GM23338 (cell line): ENCODE measurements at regions not wholly inside any gene's neighbourhood (a gene's known extent, or its start where the extent isn't known, plus 50 kb on each side); places are given as distances from the start of the nearest gene placed in this dataset.

Experiments used
- CREB1 ChIP-seq: fragments of 250-450 bp; sonication (Bioruptor Pico); IDR thresholded peaks from 2 replicates; pipeline ENCODE4 v1.5.0; 2020; ENCODE audit warnings: low read depth, mild to moderate bottlenecking, moderate library complexity
- ETS1 ChIP-seq: IDR thresholded peaks from 2 replicates; pipeline ENCODE4 v1.6.1; 2016; ENCODE audit warnings: antibody characterized with exemption
- EZH2 ChIP-seq: fragments of 200-600 bp; sonication (generic); IDR thresholded peaks from one replicate; pipeline ENCODE4 v1.8.0; 2017; ENCODE audit warnings: antibody characterized with exemption, mild to moderate bottlenecking, low read depth; ENCODE audit not compliant: unreplicated experiment
- EZH2phosphoT487 ChIP-seq: fragments of 200-600 bp; sonication (generic); IDR thresholded peaks from one replicate; pipeline ENCODE4 v1.8.1; 2018; ENCODE audit warnings: antibody characterized with exemption; ENCODE audit not compliant: unreplicated experiment
- JUNB ChIP-seq: IDR thresholded peaks from one replicate; pipeline ENCODE4 v1.6.1; 2016; ENCODE audit warnings: antibody characterized with exemption; ENCODE audit not compliant: unreplicated experiment
- NANOG ChIP-seq: IDR thresholded peaks from 2 replicates; pipeline ENCODE4 v1.6.1; 2016; ENCODE audit warnings: antibody characterized with exemption, borderline replicate concordance
- POLR2AphosphoS5 ChIP-seq: IDR thresholded peaks from 2 replicates; pipeline ENCODE4 v1.6.1; 2016; ENCODE audit warnings: antibody characterized with exemption, low read depth
- REST ChIP-seq: IDR thresholded peaks from one replicate; pipeline ENCODE4 v1.6.1; 2018; ENCODE audit warnings: antibody characterized with exemption; ENCODE audit not compliant: unreplicated experiment
- STAT1 ChIP-seq: IDR thresholded peaks from one replicate; pipeline ENCODE4 v1.6.1; 2016; ENCODE audit warnings: antibody characterized with exemption; ENCODE audit not compliant: unreplicated experiment
- ZNF114 ChIP-seq: fragments of 250-450 bp; sonication (Bioruptor Pico); IDR thresholded peaks from 2 replicates; pipeline ENCODE4 v1.5.0; 2020; ENCODE audit warnings: mild to moderate bottlenecking, moderate library complexity
- ZNF331 ChIP-seq: fragments of 250-450 bp; sonication (Bioruptor Pico); IDR thresholded peaks from 2 replicates; pipeline ENCODE4 v1.5.0; 2020; ENCODE audit warnings: low read depth, mild to moderate bottlenecking, moderate library complexity
- ZNF462 ChIP-seq: fragments of 250-450 bp; sonication (Bioruptor Pico); IDR thresholded peaks from 2 replicates; pipeline ENCODE4 v1.5.0; 2020; ENCODE audit warnings: mild to moderate bottlenecking, moderate library complexity

GRCh38 chr22:26779108-26779507 lies 121.7 kb downstream of the MIAT start (continued):
- no peak for TF ChIP-seq ZNF462
- TF ChIP-seq ETS1, result no peak
- TF ChIP-seq ZNF114 (CRISPR knock-in tag), result no peak
- TF ChIP-seq REST, result no peak
- TF ChIP-seq NANOG, result no peak
- no peak for TF ChIP-seq POLR2AphosphoS5
- TF ChIP-seq ZNF331 (CRISPR knock-in tag), result no peak
- TF ChIP-seq EZH2phosphoT487, result no peak
- TF ChIP-seq CREB1 (CRISPR knock-in tag), result no peak
- no peak for TF ChIP-seq EZH2
- no peak for TF ChIP-seq STAT1
- no peak for TF ChIP-seq JUNB
